ENCODE measurements at regions not wholly inside any gene's neighbourhood (a gene's known extent, or its start where the extent isn't known, plus 50 kb on each side); places are given as distances from the start of the nearest gene placed in this dataset.

DNA sequence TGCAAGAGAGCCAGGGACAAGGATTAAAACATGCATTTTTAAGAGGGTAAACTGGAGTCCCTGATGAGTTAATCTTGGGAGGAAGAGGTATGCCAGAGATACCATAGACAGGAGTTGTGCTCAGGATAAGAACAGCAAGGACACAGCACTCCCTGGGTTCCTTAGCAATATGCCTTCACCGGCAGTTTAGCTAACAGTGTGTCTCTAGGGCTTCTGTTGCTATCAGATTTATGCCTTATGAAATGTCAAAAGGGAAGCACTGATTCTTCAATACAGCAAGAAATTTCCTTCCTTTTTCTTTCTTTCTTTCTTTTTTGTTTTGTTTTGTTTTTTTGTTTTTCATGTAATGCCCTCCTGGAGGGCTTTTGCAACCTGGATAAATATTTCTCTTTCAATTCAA, 71.3 kb upstream of the LARGE1 start:
- TF ChIP-seq POLR2A (IDR thresholded peaks at IDR 0.05; ENCODE audit: extremely low read depth, insufficient read length) (no peak), MAX (IDR thresholded peaks at IDR 0.05; ENCODE audit: low read depth, low read length) (no peak), CTCF (IDR thresholded peaks at IDR 0.05; ENCODE audit: low read depth, low read length) (no peak)
